ENCODE measurements at regions not wholly inside any gene's neighbourhood (a gene's known extent, or its start where the extent isn't known, plus 50 kb on each side); places are given as distances from the start of the nearest gene placed in this dataset.

- TF ChIP-seq TAF1 (IDR thresholded peaks at IDR 0.05; ENCODE audit: borderline replicate concordance, insufficient read depth, low read length) (no peak), POLR2AphosphoS5 (IDR thresholded peaks at IDR 0.05; ENCODE audit: low read depth, low read length) (no peak)
Measured at GRCh38 chr1:199312626-199313025, 673.8 kb downstream of the PTPRC start.

- TF ChIP-seq FOXP2 (optimal IDR thresholded peaks at IDR 0.05; ENCODE audit: borderline replicate concordance, extremely low read depth, extremely low read length, insufficient read depth) (no peak), TAF1 (IDR thresholded peaks at IDR 0.05; ENCODE audit: borderline replicate concordance, insufficient read depth, low read length) (no peak), SIN3A (IDR thresholded peaks at IDR 0.05; ENCODE audit: borderline replicate concordance, insufficient read depth, low read length) (no peak), REST (IDR thresholded peaks at IDR 0.05; ENCODE audit: insufficient read depth in 1 of 2, low read depth in 2 of 2, low read length in 2 of 2) (no peak), POLR2AphosphoS5 (IDR thresholded peaks at IDR 0.05; ENCODE audit: low read depth, low read length) (no peak)
Measured at GRCh38 chr1:199313444-199313843, 674.6 kb downstream of the PTPRC start.

GRCh38 chr1:199319341-199319740, 680.5 kb downstream of the PTPRC start:
- TF ChIP-seq TAF1 (IDR thresholded peaks at IDR 0.05; ENCODE audit: borderline replicate concordance, insufficient read depth, low read length) (no peak), SIN3A (IDR thresholded peaks at IDR 0.05; ENCODE audit: borderline replicate concordance, insufficient read depth, low read length) (no peak), FOXP2 (optimal IDR thresholded peaks at IDR 0.05; ENCODE audit: borderline replicate concordance, extremely low read depth, extremely low read length, insufficient read depth) (no peak), POLR2AphosphoS5 (IDR thresholded peaks at IDR 0.05; ENCODE audit: low read depth, low read length) (no peak), REST (IDR thresholded peaks at IDR 0.05; ENCODE audit: insufficient read depth in 1 of 2, low read depth in 2 of 2, low read length in 2 of 2) (no peak)

- no peak for TF ChIP-seq TAF1 (IDR thresholded peaks at IDR 0.05; ENCODE audit: borderline replicate concordance, insufficient read depth, low read length)
- no peak for TF ChIP-seq POLR2AphosphoS5 (IDR thresholded peaks at IDR 0.05; ENCODE audit: low read depth, low read length)
- no peak for TF ChIP-seq SIN3A (IDR thresholded peaks at IDR 0.05; ENCODE audit: borderline replicate concordance, insufficient read depth, low read length)
- no peak for TF ChIP-seq FOXP2 (optimal IDR thresholded peaks at IDR 0.05; ENCODE audit: borderline replicate concordance, extremely low read depth, extremely low read length, insufficient read depth)
- no peak for TF ChIP-seq REST (IDR thresholded peaks at IDR 0.05; ENCODE audit: insufficient read depth in 1 of 2, low read depth in 2 of 2, low read length in 2 of 2)
Measured at GRCh38 chr1:199322278-199322677, 683.4 kb downstream of the PTPRC start.

GRCh38 chr1:199333180-199333579, 694.3 kb upstream of the NR5A2 start:
- peak in 1 of 2 experiments; percentile 67; a peak in 2 of 4 replicates for TF ChIP-seq REST (IDR thresholded peaks at IDR 0.05; ENCODE audit: insufficient read depth in 1 of 2, low read depth in 2 of 2, low read length in 2 of 2)
- no peak for TF ChIP-seq SIN3A (IDR thresholded peaks at IDR 0.05; ENCODE audit: borderline replicate concordance, insufficient read depth, low read length)

Data from PFSK-1 (cell line).